ENCODE measurements at regions not wholly inside any gene's neighbourhood (a gene's known extent, or its start where the extent isn't known, plus 50 kb on each side); places are given as distances from the start of the nearest gene placed in this dataset.

DNA sequence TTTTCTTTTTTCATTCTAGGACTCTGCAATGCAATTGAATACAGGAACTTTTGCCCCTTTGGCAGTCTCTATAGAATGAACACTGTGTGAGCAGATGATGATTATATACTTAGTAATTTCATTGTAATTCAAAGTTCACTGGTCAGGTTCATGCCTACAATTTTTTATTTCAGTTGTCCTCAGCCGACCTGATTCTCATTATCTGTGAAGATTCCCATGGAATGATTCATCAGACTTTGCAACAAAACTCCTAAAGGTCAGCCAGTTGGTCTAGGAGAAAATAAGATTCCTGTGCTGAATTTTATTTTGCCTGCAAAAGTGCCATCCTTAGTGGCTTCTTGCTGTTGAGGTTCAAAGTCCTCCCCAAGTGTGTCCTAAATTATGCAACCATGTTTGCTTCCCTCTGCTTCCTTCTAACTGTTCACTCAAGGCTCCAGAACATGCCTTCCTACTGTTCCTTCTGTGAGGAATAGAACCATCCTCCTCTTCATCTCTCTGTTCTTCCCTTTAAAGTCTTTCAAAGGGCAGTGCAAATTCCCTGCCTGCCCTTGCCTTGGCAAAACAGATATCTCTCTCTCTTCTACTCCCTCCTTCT lies 194.2 kb upstream of the CNR1 start:
- no peak for DNase-seq (ENCODE audit: extremely low read depth, low read depth)

DNA sequence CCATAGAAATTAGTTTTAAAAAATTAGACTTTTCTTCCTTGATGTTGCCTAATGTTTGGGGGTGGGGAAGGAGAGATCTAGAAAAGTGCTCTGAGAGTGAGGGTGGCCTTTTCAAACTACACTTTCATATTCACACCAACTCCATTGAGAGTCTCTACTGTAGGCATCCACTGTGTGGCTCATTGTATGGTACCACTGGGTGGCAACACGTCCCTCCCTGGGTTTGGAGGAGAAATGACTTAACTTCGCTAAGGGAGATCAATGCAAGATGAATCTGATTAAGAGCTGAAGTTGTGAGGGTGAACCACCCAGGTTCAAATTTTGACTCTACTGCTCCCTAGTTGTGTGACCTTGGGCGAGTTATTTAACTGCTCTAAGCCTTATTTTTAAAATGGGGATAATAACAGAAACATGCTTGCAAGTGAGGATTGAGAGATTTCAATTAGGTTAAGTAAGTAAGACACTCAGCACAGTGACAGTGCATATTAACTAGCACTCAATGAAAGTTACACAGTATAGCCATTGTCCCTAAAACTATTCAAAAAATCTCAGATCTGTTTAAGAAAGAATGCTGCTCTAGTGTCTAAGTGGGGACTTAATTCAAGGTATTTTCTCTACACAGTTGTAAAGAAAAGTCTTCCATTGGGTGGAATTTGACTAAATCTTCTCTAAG lies 193.5 kb upstream of the CNR1 start:
- DNase-seq (ENCODE audit: extremely low read depth, low read depth), result no peak

GRCh38 chr6:88358846-88359245 lies 192.7 kb upstream of the CNR1 start:
- DNase-seq (ENCODE audit: extremely low read depth, low read depth), result no peak

DNA sequence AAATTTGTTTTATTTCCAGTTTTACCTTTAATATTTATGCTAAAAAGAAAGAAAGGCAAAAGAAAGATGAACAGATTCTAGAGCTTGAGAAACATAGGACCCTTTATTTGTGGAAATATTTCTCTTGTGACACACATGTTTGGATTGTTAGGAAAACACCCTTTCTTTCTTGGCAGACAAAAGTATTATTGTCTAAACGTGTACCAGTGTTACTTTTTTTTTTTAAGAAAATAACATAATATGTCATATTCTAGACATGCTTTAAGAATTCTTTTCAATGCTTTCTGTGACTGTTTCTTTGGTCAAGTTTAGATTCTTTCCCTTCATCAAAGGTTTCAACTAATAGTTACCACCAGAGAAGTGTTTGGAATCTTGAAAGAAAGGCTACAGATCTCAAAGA lies 183.4 kb upstream of the CNR1 start:
- DNase-seq (ENCODE audit: extremely low read depth, low read depth), result no peak

DNA sequence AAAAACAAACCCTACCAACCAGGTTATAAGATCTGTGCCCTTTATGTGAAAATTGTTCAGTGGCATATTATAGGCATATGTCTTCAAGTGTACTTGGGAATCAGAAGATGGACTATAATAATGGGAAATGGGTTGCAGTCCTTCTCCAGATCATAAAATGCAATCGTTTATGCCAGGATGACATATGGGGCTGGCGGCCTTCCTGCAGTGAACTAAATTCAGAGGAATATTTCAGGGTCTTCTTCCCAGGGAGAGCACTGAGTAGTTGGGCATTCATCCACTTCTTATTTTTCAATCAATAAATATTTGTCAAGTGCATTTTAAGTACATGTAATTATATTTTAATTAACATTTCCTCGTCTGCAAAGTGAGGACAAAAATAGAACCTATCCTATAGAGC lies 176.2 kb upstream of the CNR1 start:
- no peak for DNase-seq (ENCODE audit: extremely low read depth, low read depth)

- DNase-seq (ENCODE audit: extremely low read depth, low read depth), result no peak
Measured at GRCh38 chr6:88339761-88340160, 173.6 kb upstream of the CNR1 start.

GRCh38 chr6:88321306-88321705 lies 155.2 kb upstream of the CNR1 start:
- no peak for DNase-seq (ENCODE audit: extremely low read depth, low read depth)

DNA sequence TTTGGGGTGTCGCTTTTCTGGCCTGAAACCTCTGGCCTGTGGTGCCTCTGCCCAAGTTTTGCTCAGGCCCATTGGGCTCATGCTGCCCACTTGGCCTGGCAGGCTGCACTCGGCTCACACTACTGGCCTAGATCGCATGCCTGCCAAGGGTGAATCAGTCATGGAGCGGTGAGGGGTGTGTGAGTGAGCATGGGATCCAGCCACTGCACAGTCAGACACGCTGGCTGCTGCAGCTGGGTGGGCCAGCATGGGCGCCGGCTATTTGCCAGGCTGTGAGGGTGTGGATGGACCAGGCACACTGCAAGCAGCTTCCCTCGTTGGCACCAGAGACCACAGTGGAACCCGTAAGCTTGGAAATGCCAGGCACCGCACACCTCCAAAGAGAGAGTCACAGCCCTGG lies 145.4 kb upstream of the CNR1 start:
- no peak for DNase-seq (ENCODE audit: extremely low read depth, low read depth)

- DNase-seq (ENCODE audit: extremely low read depth, low read depth), result no peak
Measured at GRCh38 chr6:88304520-88304919, 138.4 kb upstream of the CNR1 start.

GRCh38 chr6:88302769-88303225 lies 136.7 kb upstream of the CNR1 start:
- DNase-seq (ENCODE audit: extremely low read depth, low read depth), result no peak

GRCh38 chr6:88301888-88302768 lies 136.0 kb upstream of the CNR1 start:
- DNase-seq (ENCODE audit: extremely low read depth, low read depth), result no peak

DNA sequence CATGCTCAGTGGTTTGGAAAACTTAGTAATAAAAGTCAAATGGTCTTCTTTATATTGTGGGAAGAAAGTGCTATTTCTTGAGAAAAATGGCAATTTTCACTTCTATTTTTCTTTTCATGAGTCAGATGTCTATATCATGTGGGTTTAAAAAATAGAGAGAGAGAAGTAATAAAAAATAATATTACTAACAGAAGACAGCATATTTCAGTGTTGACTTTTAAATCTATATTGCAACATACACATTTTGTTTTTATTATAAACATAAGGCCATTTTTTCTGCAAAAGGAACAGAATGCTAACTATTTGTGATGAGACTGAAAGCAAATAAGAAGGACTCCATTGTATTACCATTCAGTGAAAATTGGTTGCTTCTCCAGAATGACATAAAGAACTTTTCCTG lies 135.1 kb upstream of the CNR1 start:
- no peak for DNase-seq (ENCODE audit: extremely low read depth, low read depth)

DNA sequence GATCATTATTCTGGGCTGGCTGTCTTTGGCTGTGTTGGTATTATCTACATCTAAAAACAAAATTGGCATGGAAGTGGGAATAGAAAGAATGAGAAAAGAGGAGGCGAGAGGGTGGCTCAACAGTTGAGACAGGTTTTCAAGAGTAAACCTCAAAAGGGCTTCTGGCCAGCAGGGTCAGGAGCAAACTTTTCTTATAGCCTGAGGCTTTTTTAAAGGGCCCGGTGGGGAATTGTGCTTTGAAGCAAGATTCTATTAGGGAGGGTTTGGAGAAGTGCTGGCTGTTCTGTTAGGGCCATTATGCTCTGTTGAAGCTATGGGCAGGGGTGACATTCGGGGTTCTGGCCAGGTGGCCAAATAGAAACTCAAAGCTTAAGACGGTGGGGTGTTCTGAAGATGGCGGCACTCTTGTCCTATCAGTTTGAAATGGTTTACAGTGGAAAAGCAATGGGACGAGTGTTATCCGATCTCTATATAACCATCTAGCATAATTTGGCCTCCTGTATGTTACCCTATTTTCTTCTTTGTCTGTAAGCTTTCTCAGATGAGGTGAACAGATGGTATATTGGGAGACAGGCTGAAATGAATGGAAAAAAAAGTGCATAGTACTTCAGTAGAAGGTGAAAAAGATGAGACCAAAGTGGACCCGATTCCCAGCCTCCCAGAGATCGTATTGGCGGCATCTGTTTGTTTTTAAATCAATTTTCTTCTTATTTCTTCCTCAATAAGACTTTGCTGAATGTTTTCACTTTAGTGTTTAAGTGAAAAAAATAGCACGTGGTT lies 132.1 kb upstream of the CNR1 start:
- DNase-seq (ENCODE audit: extremely low read depth, low read depth), result no peak

DNA sequence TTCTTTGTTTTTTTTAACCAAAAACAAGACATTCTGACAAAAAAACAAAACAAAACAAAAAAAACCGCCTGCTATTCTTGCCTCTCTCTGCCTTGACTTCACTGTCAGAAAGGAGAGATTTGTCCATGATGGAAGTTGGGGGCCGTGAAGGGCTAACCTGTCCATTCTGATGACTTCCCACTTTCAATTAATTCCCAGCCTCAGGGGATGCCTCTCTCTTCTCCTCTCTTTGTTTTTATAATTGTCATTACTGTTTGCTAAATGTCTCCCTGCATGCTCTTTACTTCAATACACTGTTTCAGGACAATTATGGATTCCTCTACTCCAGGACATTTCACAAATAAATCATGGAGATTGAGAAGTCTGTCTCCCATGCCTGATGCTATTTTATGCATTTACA lies 130.5 kb upstream of the CNR1 start:
- no peak for DNase-seq (ENCODE audit: extremely low read depth, low read depth)

DNA sequence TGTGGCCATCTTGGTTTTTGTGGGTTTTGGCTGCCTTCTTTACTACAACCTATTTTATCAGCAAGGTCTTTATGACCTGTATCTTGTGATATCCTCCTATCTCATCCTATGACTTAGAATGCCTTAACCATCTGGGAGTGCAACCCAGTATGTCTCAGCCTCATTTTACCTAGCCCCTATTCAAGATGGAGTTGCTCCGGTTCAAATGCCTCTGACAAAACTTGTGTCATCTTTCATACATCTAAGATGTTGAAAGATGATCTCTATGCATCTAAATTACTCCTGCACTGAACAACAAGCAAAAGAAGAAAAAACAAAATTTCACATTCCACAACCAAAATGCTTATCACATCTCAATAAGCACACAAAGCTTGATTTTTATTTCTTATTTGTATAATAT lies 129.5 kb upstream of the CNR1 start:
- no peak for DNase-seq (ENCODE audit: extremely low read depth, low read depth)

GRCh38 chr6:88294702-88295101 lies 128.6 kb upstream of the CNR1 start:
- DNase-seq (ENCODE audit: extremely low read depth, low read depth), result no peak

DNA sequence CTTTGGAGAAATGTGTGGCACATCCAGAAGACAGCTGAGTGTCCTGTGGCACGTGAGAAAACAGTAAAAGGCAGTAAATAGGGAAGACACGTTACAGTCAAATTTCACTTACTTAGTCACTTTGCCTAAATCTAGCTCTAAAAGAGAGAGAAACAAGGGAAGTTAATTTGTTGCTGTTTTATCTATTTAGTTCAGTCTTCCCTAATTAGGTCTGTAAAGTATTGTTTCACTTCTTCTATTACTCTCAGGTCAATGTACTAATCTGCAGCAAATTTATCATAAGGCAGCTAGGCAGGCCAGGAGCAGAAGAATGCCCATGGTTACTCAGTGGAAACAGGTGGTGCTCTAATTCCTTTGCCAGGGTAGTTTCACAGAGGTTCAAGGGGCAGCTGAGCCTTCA lies 124.3 kb upstream of the CNR1 start:
- no peak for DNase-seq (ENCODE audit: extremely low read depth, low read depth)

GRCh38 chr6:88287696-88288095 lies 121.5 kb upstream of the CNR1 start:
- DNase-seq (ENCODE audit: extremely low read depth, low read depth), result no peak

GRCh38 chr6:88276331-88276730 lies 110.2 kb upstream of the CNR1 start:
- no peak for DNase-seq (ENCODE audit: extremely low read depth, low read depth)

- no peak for DNase-seq (ENCODE audit: extremely low read depth, low read depth)
Measured at GRCh38 chr6:88268508-88268907, 102.4 kb upstream of the CNR1 start.

- DNase-seq (ENCODE audit: extremely low read depth, low read depth), result no peak
Measured at GRCh38 chr6:88266126-88266525, 100.0 kb upstream of the CNR1 start.
